Neural cell (in vitro differentiated cells): ENCODE measurements at regions not wholly inside any gene's neighbourhood (a gene's known extent, or its start where the extent isn't known, plus 50 kb on each side); places are given as distances from the start of the nearest gene placed in this dataset.
A peak's percentile ranks its signal among the peaks of the same experiment; 100 is the strongest.

Source experiments
- H2AFZ ChIP-seq: fragments of 200-600, 300-800 bp; sonication (generic), shearing (Covaris generic); 2 replicates; pipeline ENCODE4 v1.6.0; 2014; ENCODE audit warnings: low read depth, mild to moderate bottlenecking, antibody characterized with exemption, low read length, moderate library complexity
- H3F3A ChIP-seq: fragments of 200-600 bp; shearing (Covaris generic); 2 replicates; pipeline ENCODE4 v1.6.1; 2016; ENCODE audit warnings: mild to moderate bottlenecking, moderate library complexity, mixed read lengths, antibody characterized with exemption, low read length; ENCODE audit not compliant: insufficient read depth, poor library complexity, severe bottlenecking
- H3K27ac ChIP-seq: fragments of 200-600, 300-800 bp; sonication (generic), shearing (Covaris generic); 2 replicates; pipeline ENCODE4 v1.5.1; 2014; ENCODE audit warnings: mild to moderate bottlenecking, low read length, moderate library complexity
- H3K27me3 ChIP-seq: fragments of 300-800, 200-600 bp; sonication (generic), shearing (Covaris generic); 2 replicates; pipeline ENCODE4 v1.6.0; 2014; ENCODE audit warnings: mild to moderate bottlenecking, low read depth, low read length, moderate library complexity; ENCODE audit not compliant: insufficient read depth
- H3K36me3 ChIP-seq: fragments of 300-800, 200-600 bp; sonication (generic), shearing (Covaris generic); 2 replicates; pipeline ENCODE4 v1.5.1; 2014; ENCODE audit warnings: mild to moderate bottlenecking, antibody characterized with exemption, low read length, moderate library complexity; ENCODE audit not compliant: insufficient read depth
- H3K4me2 ChIP-seq: fragments of 300-800, 200-600 bp; sonication (generic), shearing (Covaris generic); 2 replicates; pipeline ENCODE4 v1.6.0; 2014; ENCODE audit warnings: mild to moderate bottlenecking, low read length
- H3K4me3 ChIP-seq: fragments of 300-800, 200-600 bp; sonication (generic), shearing (Covaris generic); 2 replicates; pipeline ENCODE4 v1.5.1; 2014; ENCODE audit warnings: mild to moderate bottlenecking, low read length, moderate library complexity
- H3K79me2 ChIP-seq: fragments of 200-600 bp; shearing (Covaris generic); replicated peaks from 2 replicates; pipeline ENCODE4 v1.6.0; 2014; ENCODE audit warnings: mild to moderate bottlenecking, low read length, moderate library complexity; ENCODE audit not compliant: insufficient read depth
- H3K9ac ChIP-seq: fragments of 300-800, 200-600 bp; sonication (generic), shearing (Covaris generic); 2 replicates; pipeline ENCODE4 v1.6.1; 2016; ENCODE audit warnings: mild to moderate bottlenecking, low read length, mixed read lengths
- H3K9me2 ChIP-seq: fragments of 200-600 bp; shearing (Covaris generic); 2 replicates; pipeline ENCODE4 v1.6.1; 2016; ENCODE audit warnings: mild to moderate bottlenecking, low read length, mixed read lengths; ENCODE audit not compliant: insufficient read depth
- H3K9me3 ChIP-seq: fragments of 200-600, 300-800 bp; sonication (generic), shearing (Covaris generic); 2 replicates; pipeline ENCODE4 v1.6.1; 2016; ENCODE audit warnings: mild to moderate bottlenecking, mixed run types, low read length, moderate library complexity, mixed read lengths
- H4K20me1 ChIP-seq: fragments of 200-600 bp; shearing (Covaris generic); 2 replicates; pipeline ENCODE4 v1.6.1; 2016; ENCODE audit warnings: mild to moderate bottlenecking, mixed run types; ENCODE audit not compliant: insufficient read depth
- EP300 ChIP-seq: fragments of 450-650 bp; conservative IDR thresholded peaks from 2 replicates; pipeline ENCODE4 v1.6.1; 2014; ENCODE audit warnings: antibody characterized with exemption, mild to moderate bottlenecking, moderate library complexity; ENCODE audit not compliant: poor library complexity, severe bottlenecking
- EZH2 ChIP-seq: fragments of 200-600, 300-800 bp; shearing (Covaris generic), sonication (generic); IDR thresholded peaks from 2 replicates; pipeline ENCODE4 v1.6.1; 2014; ENCODE audit warnings: antibody characterized with exemption, low read length, borderline replicate concordance, mild to moderate bottlenecking; ENCODE audit not compliant: insufficient read depth, poor library complexity, severe bottlenecking
- MXI1 ChIP-seq: fragments of 450-650 bp; conservative IDR thresholded peaks from 2 replicates; pipeline ENCODE4 v1.6.1; 2014; ENCODE audit warnings: antibody characterized with exemption, mild to moderate bottlenecking; ENCODE audit not compliant: poor library complexity, severe bottlenecking
- POLR2AphosphoS5 ChIP-seq: IDR thresholded peaks from 2 replicates; pipeline ENCODE4 v1.6.1; 2012
- RAD21 ChIP-seq: fragments of 450-650 bp; conservative IDR thresholded peaks from 2 replicates; pipeline ENCODE4 v1.6.1; 2014; ENCODE audit warnings: antibody characterized with exemption, mild to moderate bottlenecking, moderate library complexity
- SMC3 ChIP-seq: fragments of 450-650 bp; conservative IDR thresholded peaks from 2 replicates; pipeline ENCODE4 v1.6.1; 2014; ENCODE audit warnings: antibody characterized with exemption, mild to moderate bottlenecking, moderate library complexity; ENCODE audit not compliant: poor library complexity
- TAF1 ChIP-seq: IDR thresholded peaks from 2 replicates; pipeline ENCODE4 v1.6.1; 2012; ENCODE audit warnings: low read depth
- TF ChIP-seq, protein P1 (sequence below): IDR thresholded peaks from 2 replicates; pipeline ENCODE4 v1.6.1; 2012; ENCODE audit warnings: borderline replicate concordance
- TF ChIP-seq, protein P2 (sequence below): fragments of 450-650 bp; IDR thresholded peaks from 2 replicates; pipeline ENCODE4 v1.5.1; 2014; ENCODE audit warnings: antibody characterized with exemption, mild to moderate bottlenecking, moderate library complexity; ENCODE audit not compliant: poor library complexity, severe bottlenecking

DNA sequence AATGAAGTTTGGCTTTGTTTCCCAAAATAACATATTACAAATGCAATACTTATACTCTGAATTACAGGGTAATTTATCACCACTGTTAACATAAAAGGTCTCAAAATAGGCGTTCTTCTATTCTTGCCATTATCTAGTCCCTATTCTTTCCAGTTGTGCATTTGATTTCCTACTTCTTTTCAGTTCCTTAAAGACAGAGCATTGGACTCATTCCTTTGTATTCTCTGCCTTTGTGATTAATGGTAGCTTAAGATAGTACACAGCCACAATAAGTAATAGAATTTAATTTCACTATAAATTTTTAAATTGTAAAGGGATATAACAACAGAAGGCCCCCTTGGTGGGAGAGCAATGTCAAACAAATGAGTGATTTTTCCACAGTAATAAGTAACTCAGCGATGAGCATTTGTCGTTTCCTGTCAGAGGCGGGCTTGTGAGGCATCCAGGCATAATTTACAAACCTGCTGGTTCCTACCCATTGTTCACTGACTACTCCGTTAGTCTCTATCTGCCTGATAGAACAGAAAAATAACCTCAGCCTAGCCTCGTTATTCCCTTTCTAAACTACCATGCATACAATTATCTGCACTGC, 456.6 kb upstream of the REG3G start:
- no peak for TF ChIP-seq TAF1
- TF ChIP-seq POLR2AphosphoS5: no peak
- peak; percentile 13 for TF ChIP-seq RAD21
- TF ChIP-seq EP300: peak; percentile 62
- peak overlapping the region; percentile 68 for H3K27ac ChIP-seq
- H3F3A ChIP-seq: no peaks in the 10 kb centered on the region
- H3K27me3 ChIP-seq: no peaks in the 10 kb centered on the region
- peak overlapping the region; percentile 49 for H3K4me2 ChIP-seq
- peak overlapping the region; percentile 45 for H3K4me3 ChIP-seq
- H3K36me3 ChIP-seq: no peaks in the 10 kb centered on the region
- no peaks in the 10 kb centered on the region for H3K9me3 ChIP-seq
- H3K9me2 ChIP-seq: no peaks in the 10 kb centered on the region
- no peak overlapping the region for H3K9ac ChIP-seq
- H4K20me1 ChIP-seq: no peaks in the 10 kb centered on the region
- peak overlapping the region; percentile 9 for H2AFZ ChIP-seq
- no peaks in the 10 kb centered on the region for H3K79me2 ChIP-seq

DNA sequence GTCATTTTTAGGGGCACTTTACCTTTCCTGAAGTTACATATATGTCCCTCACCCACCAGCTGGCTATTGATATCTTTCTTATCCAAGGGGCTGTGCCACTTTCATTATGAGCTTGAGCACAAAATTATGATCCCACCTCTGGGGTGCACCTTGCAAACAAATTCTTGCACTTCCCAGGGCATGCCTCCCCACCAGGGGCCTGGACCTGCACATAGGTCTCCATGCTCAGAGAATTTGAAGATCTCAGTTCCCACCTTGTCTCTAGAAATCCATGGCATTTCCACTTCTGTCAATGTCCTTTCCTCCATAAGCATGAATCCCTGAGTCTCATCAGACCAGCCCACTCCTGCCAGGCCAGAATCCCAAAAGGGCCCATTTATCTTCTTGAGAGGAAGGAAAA, 449.1 kb upstream of the REG3G start:
- no peak overlapping the region for H3K9ac ChIP-seq
- H3K4me3 ChIP-seq: no peak overlapping the region
- H3K79me2 ChIP-seq: no peaks in the 10 kb centered on the region
- H3K9me2 ChIP-seq: no peaks in the 10 kb centered on the region
- no peak overlapping the region for H2AFZ ChIP-seq
- H3K27me3 ChIP-seq: no peaks in the 10 kb centered on the region
- no peaks in the 10 kb centered on the region for H4K20me1 ChIP-seq
- H3K9me3 ChIP-seq: no peaks in the 10 kb centered on the region
- no peak overlapping the region for H3K27ac ChIP-seq
- H3K4me2 ChIP-seq: no peak overlapping the region
- H3K36me3 ChIP-seq: no peaks in the 10 kb centered on the region
- TF ChIP-seq POLR2AphosphoS5 (no peak), SMC3 (no peak), TAF1 (no peak), RAD21 (no peak), MXI1 (no peak)
- TF ChIP-seq, protein P1, sequence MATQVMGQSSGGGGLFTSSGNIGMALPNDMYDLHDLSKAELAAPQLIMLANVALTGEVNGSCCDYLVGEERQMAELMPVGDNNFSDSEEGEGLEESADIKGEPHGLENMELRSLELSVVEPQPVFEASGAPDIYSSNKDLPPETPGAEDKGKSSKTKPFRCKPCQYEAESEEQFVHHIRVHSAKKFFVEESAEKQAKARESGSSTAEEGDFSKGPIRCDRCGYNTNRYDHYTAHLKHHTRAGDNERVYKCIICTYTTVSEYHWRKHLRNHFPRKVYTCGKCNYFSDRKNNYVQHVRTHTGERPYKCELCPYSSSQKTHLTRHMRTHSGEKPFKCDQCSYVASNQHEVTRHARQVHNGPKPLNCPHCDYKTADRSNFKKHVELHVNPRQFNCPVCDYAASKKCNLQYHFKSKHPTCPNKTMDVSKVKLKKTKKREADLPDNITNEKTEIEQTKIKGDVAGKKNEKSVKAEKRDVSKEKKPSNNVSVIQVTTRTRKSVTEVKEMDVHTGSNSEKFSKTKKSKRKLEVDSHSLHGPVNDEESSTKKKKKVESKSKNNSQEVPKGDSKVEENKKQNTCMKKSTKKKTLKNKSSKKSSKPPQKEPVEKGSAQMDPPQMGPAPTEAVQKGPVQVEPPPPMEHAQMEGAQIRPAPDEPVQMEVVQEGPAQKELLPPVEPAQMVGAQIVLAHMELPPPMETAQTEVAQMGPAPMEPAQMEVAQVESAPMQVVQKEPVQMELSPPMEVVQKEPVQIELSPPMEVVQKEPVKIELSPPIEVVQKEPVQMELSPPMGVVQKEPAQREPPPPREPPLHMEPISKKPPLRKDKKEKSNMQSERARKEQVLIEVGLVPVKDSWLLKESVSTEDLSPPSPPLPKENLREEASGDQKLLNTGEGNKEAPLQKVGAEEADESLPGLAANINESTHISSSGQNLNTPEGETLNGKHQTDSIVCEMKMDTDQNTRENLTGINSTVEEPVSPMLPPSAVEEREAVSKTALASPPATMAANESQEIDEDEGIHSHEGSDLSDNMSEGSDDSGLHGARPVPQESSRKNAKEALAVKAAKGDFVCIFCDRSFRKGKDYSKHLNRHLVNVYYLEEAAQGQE: no peak
- no peaks in the 10 kb centered on the region for H3F3A ChIP-seq

DNA sequence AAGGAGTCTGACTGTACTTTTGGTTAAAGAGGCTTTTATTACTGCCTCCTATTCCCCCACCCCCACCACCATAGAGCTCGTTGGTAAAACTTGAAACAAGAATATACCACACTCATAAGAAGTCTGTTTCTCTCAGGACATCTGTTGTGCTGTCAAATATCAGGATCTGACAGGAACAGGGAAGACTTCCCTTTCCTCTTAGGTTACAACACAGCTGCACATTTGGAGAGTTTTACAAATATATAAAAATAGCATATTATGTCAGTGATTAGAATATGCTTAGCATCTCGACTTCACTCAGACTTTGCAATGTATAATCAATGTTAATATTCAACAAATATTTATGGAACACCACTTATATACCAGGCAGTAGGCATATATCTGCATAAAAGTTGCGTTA, 439.6 kb upstream of the REG3G start:
- no peak overlapping the region for H3K27ac ChIP-seq
- no peaks in the 10 kb centered on the region for H3K36me3 ChIP-seq
- no peaks in the 10 kb centered on the region for H3K27me3 ChIP-seq
- no peaks in the 10 kb centered on the region for H4K20me1 ChIP-seq
- H3K9ac ChIP-seq: no peak overlapping the region
- H3F3A ChIP-seq: no peaks in the 10 kb centered on the region
- H3K4me3 ChIP-seq: no peak overlapping the region
- TF ChIP-seq MXI1 (no peak), EP300 (no peak), SMC3 (no peak), EZH2 (no peak), POLR2AphosphoS5 (no peak), RAD21 (no peak), TAF1 (no peak)
- TF ChIP-seq, protein P2, sequence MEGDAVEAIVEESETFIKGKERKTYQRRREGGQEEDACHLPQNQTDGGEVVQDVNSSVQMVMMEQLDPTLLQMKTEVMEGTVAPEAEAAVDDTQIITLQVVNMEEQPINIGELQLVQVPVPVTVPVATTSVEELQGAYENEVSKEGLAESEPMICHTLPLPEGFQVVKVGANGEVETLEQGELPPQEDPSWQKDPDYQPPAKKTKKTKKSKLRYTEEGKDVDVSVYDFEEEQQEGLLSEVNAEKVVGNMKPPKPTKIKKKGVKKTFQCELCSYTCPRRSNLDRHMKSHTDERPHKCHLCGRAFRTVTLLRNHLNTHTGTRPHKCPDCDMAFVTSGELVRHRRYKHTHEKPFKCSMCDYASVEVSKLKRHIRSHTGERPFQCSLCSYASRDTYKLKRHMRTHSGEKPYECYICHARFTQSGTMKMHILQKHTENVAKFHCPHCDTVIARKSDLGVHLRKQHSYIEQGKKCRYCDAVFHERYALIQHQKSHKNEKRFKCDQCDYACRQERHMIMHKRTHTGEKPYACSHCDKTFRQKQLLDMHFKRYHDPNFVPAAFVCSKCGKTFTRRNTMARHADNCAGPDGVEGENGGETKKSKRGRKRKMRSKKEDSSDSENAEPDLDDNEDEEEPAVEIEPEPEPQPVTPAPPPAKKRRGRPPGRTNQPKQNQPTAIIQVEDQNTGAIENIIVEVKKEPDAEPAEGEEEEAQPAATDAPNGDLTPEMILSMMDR: no peak
- TF ChIP-seq, protein P1: no peak
- no peaks in the 10 kb centered on the region for H3K9me2 ChIP-seq
- H3K9me3 ChIP-seq: no peaks in the 10 kb centered on the region
- no peaks in the 10 kb centered on the region for H3K79me2 ChIP-seq
- no peak overlapping the region for H2AFZ ChIP-seq
- no peak overlapping the region for H3K4me2 ChIP-seq
